ENCODE measurements at regions not wholly inside any gene's neighbourhood (a gene's known extent, or its start where the extent isn't known, plus 50 kb on each side); places are given as distances from the start of the nearest gene placed in this dataset.

- TF ChIP-seq CTCF (IDR thresholded peaks at IDR 0.05; ENCODE audit: low read depth, low read length, missing input control), result no peak
Observed at GRCh38 chr21:24989516-24989915, 617.8 kb downstream of the MRPL39 start (continued).

- Histone ChIP-seq H3K9ac (ENCODE audit: low read depth in 1 of 2, low read length in 2 of 2) (no peak overlapping the region), H3K27ac (ENCODE audit: low read depth in 1 of 2, low read length in 2 of 2) (no peak overlapping the region), H3K36me3 (ENCODE audit: control insufficient read depth in 4 of 4, insufficient read depth in 3 of 4, low read depth in 1 of 4, low read length in 3 of 4) (no peaks in the 10 kb centered on the region), H3K27me3 (ENCODE audit: control insufficient read depth in 4 of 4, insufficient read depth in 4 of 4, low read length in 3 of 4) (no peaks in the 10 kb centered on the region), H3K4me3 (ENCODE audit: low read depth in 1 of 3, low read length in 3 of 3) (no peak overlapping the region), H3K9me3 (ENCODE audit: control insufficient read depth in 4 of 4, low read length in 3 of 4) (no peaks in the 10 kb centered on the region), H3K4me1 (ENCODE audit: control insufficient read depth in 4 of 4, insufficient read depth in 4 of 4, low read length in 3 of 4) (no peaks in the 10 kb centered on the region)
- no peak for DNase-seq (ENCODE audit: low spot score)
- TF ChIP-seq GABPA (IDR thresholded peaks at IDR 0.05 in 1 of 2, conservative IDR thresholded peaks at IDR 0.05 in 1 of 2), result no peak
- no peak for TF ChIP-seq EGR1 (IDR thresholded peaks at IDR 0.05; ENCODE audit: low read depth in 2 of 2)
- TF ChIP-seq YY1 (IDR thresholded peaks at IDR 0.05), result no peak
- no peak for TF ChIP-seq HNF4G (IDR thresholded peaks at IDR 0.05)
- no peak for TF ChIP-seq RAD21 (IDR thresholded peaks at IDR 0.05)
- no peak for TF ChIP-seq ATF3 (IDR thresholded peaks at IDR 0.05)
- no peak for TF ChIP-seq SP1 (IDR thresholded peaks at IDR 0.05)
- no peak for TF ChIP-seq TAF1 (conservative IDR thresholded peaks at IDR 0.05)
- TF ChIP-seq FOXA2 (IDR thresholded peaks at IDR 0.05), result no peak
- TF ChIP-seq NR2F2 (IDR thresholded peaks at IDR 0.05), result no peak
- no peak for TF ChIP-seq RXRA (IDR thresholded peaks at IDR 0.05)
- TF ChIP-seq HNF4A (conservative IDR thresholded peaks at IDR 0.05), result no peak
- 75% methylated on average over 8 of the region's 8 CpGs for WGBS
Observed at GRCh38 chr21:24988941-24989340, 618.3 kb downstream of the MRPL39 start.

GRCh38 chr21:24976238-24976637 is 631.0 kb downstream of the MRPL39 start:
- no peak overlapping the region for H3K27ac ChIP-seq (ENCODE audit: low read depth in 1 of 2, low read length in 2 of 2)
- H3K36me3 ChIP-seq (ENCODE audit: control insufficient read depth in 4 of 4, insufficient read depth in 3 of 4, low read depth in 1 of 4, low read length in 3 of 4), result no peaks in the 10 kb centered on the region
- H3K27me3 ChIP-seq (ENCODE audit: control insufficient read depth in 4 of 4, insufficient read depth in 4 of 4, low read length in 3 of 4), result no peaks in the 10 kb centered on the region
- no peak for TF ChIP-seq CTCF (IDR thresholded peaks at IDR 0.05; ENCODE audit: low read depth, low read length, missing input control)
- TF ChIP-seq HNF4A (conservative IDR thresholded peaks at IDR 0.05), result no peak
- no peak for TF ChIP-seq TAF1 (conservative IDR thresholded peaks at IDR 0.05)
- no peak for TF ChIP-seq ATF3 (IDR thresholded peaks at IDR 0.05)
- TF ChIP-seq YY1 (IDR thresholded peaks at IDR 0.05), result no peak
- no peak for TF ChIP-seq RXRA (IDR thresholded peaks at IDR 0.05)
- no peak for TF ChIP-seq GABPA (IDR thresholded peaks at IDR 0.05 in 1 of 2, conservative IDR thresholded peaks at IDR 0.05 in 1 of 2)
- TF ChIP-seq MAX (IDR thresholded peaks at IDR 0.05), result no peak
- no peak for TF ChIP-seq HNF4G (IDR thresholded peaks at IDR 0.05)
- no peak for TF ChIP-seq JUND (IDR thresholded peaks at IDR 0.05)
- TF ChIP-seq EGR1 (IDR thresholded peaks at IDR 0.05; ENCODE audit: low read depth in 2 of 2), result no peak
- TF ChIP-seq RAD21 (IDR thresholded peaks at IDR 0.05), result no peak
- TF ChIP-seq NR2F2 (IDR thresholded peaks at IDR 0.05), result no peak
- 59% methylated on average over 1 of the region's 1 CpG for WGBS
- no peak overlapping the region for H3K9ac ChIP-seq (ENCODE audit: low read depth in 1 of 2, low read length in 2 of 2)
- no peak overlapping the region for H3K4me3 ChIP-seq (ENCODE audit: low read depth in 1 of 3, low read length in 3 of 3)
- no peak for DNase-seq (ENCODE audit: low spot score)
- H3K4me1 ChIP-seq (ENCODE audit: control insufficient read depth in 4 of 4, insufficient read depth in 4 of 4, low read length in 3 of 4), result no peaks in the 10 kb centered on the region
- no peaks in the 10 kb centered on the region for H3K9me3 ChIP-seq (ENCODE audit: control insufficient read depth in 4 of 4, low read length in 3 of 4)
